ENCODE measurements at regions not wholly inside any gene's neighbourhood (a gene's known extent, or its start where the extent isn't known, plus 50 kb on each side); places are given as distances from the start of the nearest gene placed in this dataset.
"Not testable (repeated sequence)": the region's sequence is repeated elsewhere in the genome, so short reads cannot be mapped to it uniquely, and the experiment has no call there.

DNA sequence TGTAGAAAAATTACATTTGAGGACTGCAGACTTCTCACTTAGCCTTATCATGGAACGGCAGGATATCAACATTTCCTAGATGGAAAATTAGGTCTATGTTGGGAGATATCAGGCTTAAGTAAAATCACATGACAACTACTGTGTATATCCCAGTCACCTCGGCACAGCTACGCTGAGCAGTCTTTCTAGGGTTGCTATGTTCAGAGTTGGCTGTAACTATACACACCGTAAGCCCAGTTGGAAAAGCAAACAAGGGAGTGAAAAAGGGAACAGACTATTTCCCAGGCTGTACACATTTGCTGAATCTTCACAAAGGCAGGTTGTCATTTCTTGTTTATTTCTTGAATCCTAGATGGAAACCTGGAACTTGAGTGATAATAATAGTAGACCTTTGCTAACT is 80.7 kb upstream of the PTPRK start:
- ATAC-seq (no peak), DNase-seq (no peak)
- H3K27ac Mint-ChIP-seq: no peak overlapping the region
- peaks cover 60% of the 10 kb centered on the region for H3K4me1 Mint-ChIP-seq
- H3K27me3 Mint-ChIP-seq: peaks cover 8% of the 10 kb centered on the region
- H3K9me3 Mint-ChIP-seq: no peaks in the 10 kb centered on the region
- peak overlapping the region in 1 of 2 donors; percentile 17 for H3K4me3 Mint-ChIP-seq

GRCh38 chr6:128600397-128600951 is 80.1 kb upstream of the PTPRK start:
- peak overlapping the region in 1 of 2 donors; percentile 77 for H3K27ac Mint-ChIP-seq
- peaks cover 60% of the 10 kb centered on the region for H3K4me1 Mint-ChIP-seq
- DNase-seq: peak in 1 of 2 donors; percentile 22
- no peaks in the 10 kb centered on the region for H3K9me3 Mint-ChIP-seq
- H3K27me3 Mint-ChIP-seq: peaks cover 11% of the 10 kb centered on the region
- H3K4me3 Mint-ChIP-seq: peak overlapping the region in 1 of 2 donors; percentile 30
- peak; percentile 65 for ATAC-seq

GRCh38 chr6:128599036-128599435 is 78.6 kb upstream of the PTPRK start:
- H3K27me3 Mint-ChIP-seq: peaks cover 15% of the 10 kb centered on the region
- H3K27ac Mint-ChIP-seq: no peak overlapping the region
- no peaks in the 10 kb centered on the region for H3K9me3 Mint-ChIP-seq
- ATAC-seq (no peak), DNase-seq (no peak)
- H3K4me1 Mint-ChIP-seq: peaks cover 58% of the 10 kb centered on the region
- no peak overlapping the region for H3K4me3 Mint-ChIP-seq

DNA sequence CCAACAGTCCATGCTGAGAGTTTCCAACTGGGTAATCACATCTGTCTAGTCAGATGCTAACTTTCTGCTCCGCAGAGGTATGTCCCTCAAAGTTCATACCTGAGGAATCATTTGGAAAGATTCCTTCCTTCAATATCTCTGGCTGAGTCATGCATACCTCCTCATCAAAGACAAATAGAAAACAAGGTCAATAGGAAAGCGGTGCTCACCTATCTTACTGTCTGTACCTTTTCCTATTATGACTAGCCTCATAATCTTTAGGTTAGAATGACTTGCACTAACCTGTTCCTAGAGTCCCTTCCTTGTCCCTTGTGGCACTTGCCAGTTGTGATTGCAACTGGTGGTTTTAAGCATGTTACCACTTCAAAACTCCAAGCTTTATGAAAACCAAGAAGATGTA is 78.2 kb upstream of the PTPRK start:
- Mint-ChIP-seq H3K27me3 (peaks cover 12% of the 10 kb centered on the region), H3K9me3 (no peaks in the 10 kb centered on the region), H3K4me3 (peak overlapping the region in 1 of 2 donors; percentile 12), H3K27ac (no peak overlapping the region), H3K4me1 (peaks cover 53% of the 10 kb centered on the region)
- no peak for DNase-seq
- ATAC-seq: peak; percentile 78

GRCh38 chr6:128597956-128598355 is 77.6 kb upstream of the PTPRK start:
- peaks cover 52% of the 10 kb centered on the region for H3K4me1 Mint-ChIP-seq
- no peak for DNase-seq
- no peaks in the 10 kb centered on the region for H3K9me3 Mint-ChIP-seq
- H3K4me3 Mint-ChIP-seq: no peak overlapping the region
- H3K27me3 Mint-ChIP-seq: peaks cover 12% of the 10 kb centered on the region
- ATAC-seq: no peak
- no peak overlapping the region for H3K27ac Mint-ChIP-seq

- peaks cover 0 to 1% of the 10 kb centered on the region in 2 donors for H3K9me3 Mint-ChIP-seq
- peaks cover 12% of the 10 kb centered on the region for H3K27me3 Mint-ChIP-seq
- no peak overlapping the region for H3K27ac Mint-ChIP-seq
- H3K4me1 Mint-ChIP-seq: peaks cover 50% of the 10 kb centered on the region
- no peak for DNase-seq
- peak; percentile 56 for ATAC-seq
- no peak overlapping the region for H3K4me3 Mint-ChIP-seq
These were observed 76.6 kb upstream of the PTPRK start for GRCh38 chr6:128597004-128597403.

GRCh38 chr6:128595544-128595943 is 75.1 kb upstream of the PTPRK start:
- Mint-ChIP-seq H3K4me1 (peaks cover 36% of the 10 kb centered on the region), H3K4me3 (no peak overlapping the region), H3K27me3 (peaks cover 12% of the 10 kb centered on the region), H3K27ac (no peak overlapping the region), H3K9me3 (peaks cover 8 to 12% of the 10 kb centered on the region in 2 donors)
- no peak for DNase-seq
- no peak for ATAC-seq

- H3K4me1 Mint-ChIP-seq: no peaks in the 10 kb centered on the region
- ATAC-seq (no peak), DNase-seq (no peak)
- H3K9me3 Mint-ChIP-seq: peaks cover 16 to 19% of the 10 kb centered on the region in 2 donors
- no peak overlapping the region for H3K27ac Mint-ChIP-seq
- no peak overlapping the region for H3K4me3 Mint-ChIP-seq
- H3K27me3 Mint-ChIP-seq: peaks cover 17% of the 10 kb centered on the region
These were observed 65.7 kb upstream of the PTPRK start for GRCh38 chr6:128586095-128586494.

DNA sequence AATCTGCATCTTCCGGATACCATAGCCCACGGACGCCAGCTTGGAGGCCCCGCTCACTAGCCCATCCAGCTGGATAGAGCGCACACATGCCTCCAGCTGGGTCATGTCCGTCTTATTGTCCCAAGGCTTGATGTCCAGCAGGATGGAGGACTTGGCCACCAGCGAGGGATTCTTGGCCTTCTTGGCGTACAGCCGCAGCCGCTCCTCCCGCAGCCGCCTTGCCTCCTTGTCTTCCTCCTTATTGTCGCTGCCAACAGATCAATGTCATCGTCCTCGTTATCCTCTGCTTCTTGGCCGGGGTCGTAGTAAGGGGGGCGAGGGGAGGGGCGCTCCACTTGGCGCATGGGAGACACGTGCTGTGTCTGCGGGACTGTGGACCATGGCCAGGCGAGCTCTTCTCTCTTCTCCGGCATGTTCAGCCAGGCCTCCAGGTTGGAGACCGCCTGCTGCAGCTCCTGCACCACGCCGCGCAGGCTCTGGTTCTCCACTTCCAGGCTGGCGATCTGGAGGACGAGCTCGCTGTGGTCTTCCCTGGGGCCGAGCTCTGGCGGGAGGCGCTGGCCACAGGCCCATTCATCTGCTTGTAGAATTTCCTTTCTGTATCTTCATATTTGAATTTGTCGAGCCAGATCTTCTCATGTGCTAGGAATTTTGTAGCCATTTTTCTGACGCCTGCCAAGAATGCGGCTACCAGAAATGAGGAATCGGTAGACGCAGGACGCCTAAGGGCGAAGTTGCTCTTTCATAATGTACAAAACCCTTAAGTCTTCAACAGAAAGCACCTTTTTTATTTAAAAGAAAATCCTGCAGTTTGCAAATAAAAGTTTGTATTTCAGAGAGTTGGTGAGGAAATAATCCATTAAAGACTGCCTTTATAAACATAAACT is 60.1 kb upstream of the PTPRK start:
- Mint-ChIP-seq H3K4me1 (peaks cover 10% of the 10 kb centered on the region), H3K9me3 (peaks cover 0 to 7% of the 10 kb centered on the region in 2 donors), H3K4me3 (no peak overlapping the region), H3K27ac (peak overlapping the region in 1 of 2 donors; percentile 60), H3K27me3 (peaks cover 22% of the 10 kb centered on the region)
- DNase-seq (no peak), ATAC-seq (no peak)

- not testable (repeated sequence) for H3K9me3 Mint-ChIP-seq, H3K27ac Mint-ChIP-seq, DNase-seq, H3K4me3 Mint-ChIP-seq, H3K27me3 Mint-ChIP-seq
- H3K4me1 Mint-ChIP-seq: peaks cover 18% of the 10 kb centered on the region
- peak; percentile 53 for ATAC-seq
These were observed 54.9 kb upstream of the PTPRK start for GRCh38 chr6:128575254-128575653.

DNA sequence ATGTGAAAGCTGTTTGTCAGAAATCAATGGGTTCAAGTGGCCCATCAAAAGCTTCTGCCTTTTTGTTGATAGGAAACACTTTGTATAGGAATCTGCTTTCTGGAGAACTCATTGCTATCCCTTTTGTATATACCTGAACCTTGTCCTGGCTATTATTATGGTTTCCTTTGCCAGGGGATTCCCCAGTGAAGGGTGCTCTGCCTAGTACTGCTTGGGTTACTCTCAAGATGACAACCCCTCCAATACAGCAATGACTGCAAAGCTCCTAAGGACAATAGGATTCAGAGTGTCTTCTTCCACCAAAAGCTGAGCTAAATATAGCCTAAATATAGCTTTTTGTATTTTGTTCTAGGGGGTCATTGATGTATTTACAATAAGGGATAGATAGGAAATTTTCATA is 54.0 kb upstream of the PTPRK start:
- H3K27ac Mint-ChIP-seq: no peak overlapping the region
- H3K27me3 Mint-ChIP-seq: no peaks in the 10 kb centered on the region
- no peak overlapping the region for H3K4me3 Mint-ChIP-seq
- H3K4me1 Mint-ChIP-seq: peaks cover 18% of the 10 kb centered on the region
- ATAC-seq (peak; percentile 91), DNase-seq (no peak)
- peaks cover under 1 to 2% of the 10 kb centered on the region in 2 donors for H3K9me3 Mint-ChIP-seq

DNA sequence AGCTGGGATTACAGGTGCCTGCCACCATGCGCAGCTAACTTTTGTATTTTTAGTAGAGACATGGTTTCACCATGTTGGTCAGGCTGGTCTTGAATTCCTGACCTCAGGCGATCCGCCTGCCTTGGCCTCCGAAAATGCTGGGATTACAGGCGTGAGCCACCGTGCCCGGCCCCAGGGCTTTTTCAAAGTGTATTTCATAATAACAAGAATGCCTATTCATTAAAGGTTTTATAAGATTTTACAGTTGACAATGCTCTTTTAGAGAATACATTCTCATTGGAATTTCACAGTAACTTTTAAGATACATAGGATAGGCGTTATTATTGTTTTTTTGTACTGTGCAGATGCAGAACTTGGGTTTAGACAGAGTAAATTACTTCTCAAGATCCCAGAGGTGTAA is 52.6 kb upstream of the PTPRK start:
- no peak overlapping the region for H3K4me3 Mint-ChIP-seq
- no peaks in the 10 kb centered on the region for H3K27me3 Mint-ChIP-seq
- H3K4me1 Mint-ChIP-seq: peaks cover 18% of the 10 kb centered on the region
- no peak for ATAC-seq
- peaks cover 5 to 8% of the 10 kb centered on the region in 2 donors for H3K9me3 Mint-ChIP-seq
- no peak for DNase-seq
- H3K27ac Mint-ChIP-seq: no peak overlapping the region

DNA sequence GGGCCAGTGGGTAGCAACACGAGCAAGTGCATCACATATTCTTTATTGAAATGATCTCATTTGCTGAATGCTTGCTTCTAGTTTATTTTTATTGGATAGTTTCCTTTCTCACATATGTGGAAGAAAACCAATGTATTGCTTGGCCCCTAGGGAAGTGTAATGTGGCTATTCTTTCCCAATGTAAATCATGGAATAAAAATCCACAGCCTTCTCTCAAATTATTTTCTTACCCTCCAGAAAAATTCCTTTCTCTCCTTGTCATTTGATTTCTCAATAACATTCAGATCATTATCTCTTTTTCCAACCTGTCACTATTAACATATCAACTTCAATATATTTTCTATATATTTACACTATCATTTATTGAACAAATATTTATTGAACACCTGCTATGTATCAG is 51.9 kb upstream of the PTPRK start:
- no peak for ATAC-seq
- H3K9me3 Mint-ChIP-seq: peaks cover 5 to 8% of the 10 kb centered on the region in 2 donors
- H3K4me1 Mint-ChIP-seq: peaks cover 18% of the 10 kb centered on the region
- DNase-seq: no peak
- no peaks in the 10 kb centered on the region for H3K27me3 Mint-ChIP-seq
- H3K4me3 Mint-ChIP-seq: no peak overlapping the region
- no peak overlapping the region for H3K27ac Mint-ChIP-seq

GRCh38 chr6:128570680-128571063 is 50.3 kb upstream of the PTPRK start:
- Mint-ChIP-seq H3K27ac (no peak overlapping the region), H3K9me3 (peaks cover 5 to 8% of the 10 kb centered on the region in 2 donors), H3K27me3 (no peaks in the 10 kb centered on the region), H3K4me1 (peaks cover 9% of the 10 kb centered on the region), H3K4me3 (no peak overlapping the region)
- DNase-seq (no peak), ATAC-seq (no peak)

DNA sequence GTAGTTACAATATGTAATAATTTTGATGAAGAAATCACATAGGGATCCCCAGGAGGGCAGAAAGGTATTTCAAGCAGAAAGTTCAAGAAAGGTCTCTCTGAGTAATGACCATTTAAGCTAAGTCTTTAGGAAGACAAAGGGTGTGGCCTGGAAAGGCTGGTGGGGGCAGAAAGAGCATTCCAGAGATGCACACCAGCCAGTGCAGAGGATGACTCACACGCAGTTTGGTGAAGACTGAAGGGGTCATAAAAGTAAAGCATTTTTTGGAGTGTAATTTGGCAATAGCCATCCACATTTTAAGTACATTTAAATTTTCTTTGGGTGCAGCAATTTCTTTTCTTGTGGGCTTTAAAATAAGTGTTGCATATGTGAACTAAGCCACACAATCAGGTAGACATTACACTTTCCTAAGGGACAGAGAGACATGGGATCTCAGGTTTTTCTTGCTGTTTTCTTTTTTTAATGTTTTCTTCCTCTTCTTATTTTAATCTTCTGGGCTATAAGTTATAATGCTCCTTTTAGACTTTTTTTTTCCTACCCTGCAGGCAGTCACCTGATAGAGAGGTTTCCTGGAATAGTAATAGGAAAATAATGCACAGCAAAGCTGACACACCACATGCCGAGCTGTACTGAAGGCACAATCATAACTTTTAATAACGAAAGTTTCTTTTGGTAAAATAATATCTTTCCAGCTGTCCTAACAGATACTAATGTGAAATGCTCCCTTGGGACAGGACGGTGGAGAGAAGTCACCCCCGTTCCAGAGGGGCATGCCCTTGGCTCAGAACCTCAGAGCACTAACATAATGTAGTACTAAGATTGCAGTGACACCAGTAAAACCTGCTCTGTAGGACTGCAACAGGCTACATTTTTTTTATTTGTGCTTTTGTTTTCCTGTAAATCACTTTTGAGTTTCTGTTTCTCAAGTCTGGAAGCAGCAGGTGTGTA is 49.6 kb upstream of the PTPRK start:
- ATAC-seq (no peak), DNase-seq (no peak)
- no peak overlapping the region for H3K4me3 Mint-ChIP-seq
- no peaks in the 10 kb centered on the region for H3K27me3 Mint-ChIP-seq
- peaks cover 5 to 8% of the 10 kb centered on the region in 2 donors for H3K9me3 Mint-ChIP-seq
- no peak overlapping the region for H3K27ac Mint-ChIP-seq
- peaks cover 3% of the 10 kb centered on the region for H3K4me1 Mint-ChIP-seq
